NCI-H1694 treated with DMSO at 0.1 percent for 48 hours (cell line): ENCODE measurements at regions not wholly inside any gene's neighbourhood (a gene's known extent, or its start where the extent isn't known, plus 50 kb on each side); places are given as distances from the start of the nearest gene placed in this dataset.
A peak's percentile ranks its signal among the peaks of the same experiment; 100 is the strongest.
"Not testable (repeated sequence)": the region's sequence is repeated elsewhere in the genome, so short reads cannot be mapped to it uniquely, and the experiment has no call there.

ENCODE experiments used
- DNase-seq: peaks from one replicate; lab custom pipeline; 2025; lab: John Stamatoyannopoulos, UW

GRCh38 chr18:66440433-66440832 is 163.5 kb downstream of the CDH19 start:
- no peak for DNase-seq

GRCh38 chr18:66439670-66440069 is 164.2 kb downstream of the CDH19 start:
- no peak for DNase-seq

DNA sequence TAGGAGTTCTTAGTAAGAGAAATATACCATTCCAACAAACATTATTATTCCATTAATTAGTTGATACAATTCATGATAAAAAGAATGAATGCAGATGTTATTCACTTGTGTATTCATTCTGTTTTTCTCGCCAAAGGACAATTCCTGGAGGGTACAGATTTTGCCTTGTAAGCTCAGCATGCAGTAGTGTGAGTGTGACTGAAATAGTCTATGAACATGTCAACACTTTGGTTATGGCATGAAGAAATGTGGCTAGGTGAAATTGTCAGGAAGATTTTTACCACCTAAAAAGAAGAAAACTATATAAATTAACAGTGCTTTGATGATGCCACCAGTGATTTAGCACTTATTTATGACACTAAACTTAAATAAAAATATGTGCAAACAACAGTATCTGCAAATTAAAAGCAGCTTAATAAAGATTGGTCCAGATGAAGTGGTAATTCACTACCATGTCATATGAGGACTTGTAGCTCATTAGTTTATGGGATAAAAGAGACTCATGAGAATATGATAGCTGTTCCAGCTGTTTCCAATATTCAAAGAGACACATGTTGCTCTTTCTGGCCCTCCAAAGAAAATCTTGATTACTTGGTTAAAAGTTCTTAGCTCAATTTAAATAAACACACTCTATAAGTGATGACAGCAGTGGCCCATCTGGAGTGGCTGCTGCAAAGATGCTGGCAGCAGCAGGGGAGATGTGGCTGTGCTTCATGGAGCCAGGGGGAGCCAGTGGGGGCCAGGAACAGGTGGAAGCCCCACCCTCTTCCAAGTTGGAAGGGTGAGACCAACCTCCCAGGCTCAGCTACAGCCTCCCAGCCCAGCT is 165.0 kb downstream of the CDH19 start:
- DNase-seq = no peak

DNA sequence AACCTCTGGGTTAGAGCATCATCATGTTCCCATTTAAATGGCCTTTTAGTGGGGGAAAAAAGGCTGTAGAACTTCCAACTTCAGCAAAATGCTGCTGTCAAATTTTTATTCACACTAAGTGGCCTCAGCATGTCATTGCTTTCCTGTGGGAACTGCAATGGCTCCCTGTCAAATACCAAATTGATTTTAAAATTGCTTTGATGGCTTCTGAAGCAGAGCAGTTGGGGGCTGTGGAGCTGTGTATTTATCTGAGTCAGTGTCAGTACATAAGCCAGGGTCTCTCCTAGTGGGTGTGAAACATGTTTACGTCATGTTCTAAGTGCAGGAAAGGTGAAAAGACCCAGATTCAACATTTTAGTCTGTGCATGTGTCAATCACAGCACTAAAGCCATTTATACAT is 171.3 kb downstream of the CDH19 start:
- DNase-seq = no peak

DNA sequence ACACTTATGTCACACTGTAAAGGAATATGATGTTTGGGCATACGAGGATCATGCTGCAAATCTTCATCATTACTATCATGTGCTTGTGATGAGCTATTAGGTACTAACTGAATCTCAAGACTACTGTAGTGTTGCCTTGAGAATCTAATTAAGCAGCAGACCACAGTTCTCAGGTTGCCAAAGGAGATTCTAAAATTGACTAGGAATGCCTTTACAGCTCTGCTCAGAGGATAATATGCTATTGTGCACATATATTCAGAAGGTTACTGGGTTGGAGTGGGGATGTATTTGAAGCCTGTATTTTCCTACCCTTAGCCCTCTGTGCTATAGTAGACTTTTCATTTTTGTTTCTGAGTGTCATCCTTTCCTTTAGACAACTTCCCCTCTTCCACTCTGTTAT is 175.1 kb downstream of the CDH19 start:
- no peak for DNase-seq

DNA sequence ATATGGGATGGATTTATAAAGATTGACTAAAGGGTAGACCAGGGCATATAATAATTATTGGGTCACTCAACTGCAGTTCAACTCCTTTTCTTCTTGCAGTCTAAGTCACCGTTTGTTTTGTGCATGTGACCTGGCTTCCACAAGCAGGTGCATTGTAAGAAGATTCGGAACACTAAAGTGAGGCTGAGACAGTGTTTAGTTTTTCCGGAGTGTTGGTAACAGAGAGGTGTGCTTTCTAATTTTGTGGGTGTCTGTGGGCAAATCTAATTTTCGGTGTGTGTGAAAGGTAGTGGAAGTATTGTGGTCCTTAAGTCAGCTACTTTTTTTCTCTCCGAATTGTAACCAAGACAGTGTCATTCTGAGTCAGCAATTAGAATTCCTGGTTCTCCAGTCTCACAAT is 184.5 kb downstream of the CDH19 start:
- DNase-seq = no peak

GRCh38 chr18:66410692-66411091 is 193.2 kb downstream of the CDH19 start:
- DNase-seq = no peak

DNA sequence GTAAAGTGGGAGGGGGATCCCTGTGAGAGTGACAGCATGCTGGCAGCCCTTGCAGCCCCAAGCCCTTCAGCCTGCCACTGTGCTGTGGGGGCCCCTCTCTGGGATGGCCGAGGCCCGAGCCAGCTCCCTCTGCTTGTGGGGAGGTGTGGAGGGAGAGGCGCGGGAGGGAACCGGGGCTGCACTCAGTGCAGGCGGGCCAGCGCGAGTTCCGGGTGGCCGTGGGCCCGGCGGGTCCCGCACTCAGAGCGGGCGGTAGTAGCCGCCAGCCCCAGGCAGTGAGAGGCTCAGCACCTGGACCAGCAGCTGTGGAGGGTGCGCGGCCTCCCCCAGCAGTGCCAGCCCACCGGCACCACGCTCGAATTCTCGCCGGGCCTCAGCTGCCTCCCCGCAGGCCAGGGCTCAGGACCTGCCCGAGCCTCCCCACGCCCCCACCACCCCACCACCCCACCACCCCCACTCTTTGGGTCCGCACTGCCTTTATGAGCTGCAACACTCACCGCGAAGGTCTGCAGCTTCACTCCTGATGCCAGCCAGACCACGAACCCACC is 208.1 kb downstream of the CDH19 start:
- no peak for DNase-seq

DNA sequence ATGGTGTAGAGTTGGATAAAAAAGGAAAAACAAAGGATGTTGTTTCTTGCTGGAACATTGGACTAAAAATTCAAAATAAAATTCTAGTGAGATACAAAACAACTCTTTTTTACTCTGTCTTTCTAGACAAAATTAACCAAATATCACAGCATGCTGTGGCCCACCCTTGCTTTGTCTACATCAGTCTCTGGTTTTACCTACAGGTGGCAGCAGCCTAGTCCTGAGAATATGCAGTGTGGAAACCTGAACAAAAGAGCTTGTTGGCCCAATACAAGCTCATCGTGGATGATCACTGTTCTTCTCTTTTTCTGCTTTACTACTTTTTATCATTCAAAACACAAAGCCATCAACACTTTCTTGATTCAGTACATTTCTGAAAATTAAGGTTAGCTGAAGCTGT is 210.4 kb downstream of the CDH19 start:
- DNase-seq = no peak

DNA sequence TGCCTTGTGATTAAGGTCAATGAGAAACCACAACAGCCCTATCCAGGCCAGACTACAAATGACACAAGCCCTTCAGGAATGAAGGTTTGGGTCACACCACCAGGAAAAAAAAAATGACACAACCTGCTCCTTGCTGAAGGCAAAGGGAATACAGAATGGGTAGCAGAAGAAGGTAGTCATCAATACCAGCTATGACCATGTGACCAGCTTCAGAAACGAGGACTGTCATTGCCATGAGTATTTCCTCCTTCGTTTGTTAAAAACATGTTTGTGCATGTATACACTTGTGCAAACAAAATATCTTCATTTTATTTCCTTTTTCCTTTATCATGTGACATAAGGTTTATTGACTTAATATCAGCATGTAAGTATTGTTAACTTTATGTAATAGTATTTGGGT is 226.6 kb downstream of the CDH19 start:
- DNase-seq = no peak

DNA sequence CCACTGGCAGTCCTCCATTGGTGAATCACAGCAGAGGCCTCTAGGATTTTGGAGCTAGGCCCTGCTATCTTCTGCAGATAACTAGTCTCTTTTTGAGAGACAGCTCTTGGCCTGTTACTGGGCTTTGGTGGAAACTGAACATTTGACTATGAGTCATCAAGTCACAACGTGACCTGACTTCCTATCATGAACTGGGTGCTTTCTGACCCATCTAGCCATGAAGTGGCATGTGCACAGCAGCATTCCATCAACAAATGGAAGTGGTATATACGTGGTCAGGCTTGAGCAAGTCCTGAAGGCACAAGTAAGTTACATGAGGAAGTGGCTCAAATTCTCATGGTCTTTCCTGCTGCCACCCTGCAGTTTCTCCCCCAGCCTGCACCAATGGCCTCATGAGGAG is 228.5 kb downstream of the CDH19 start:
- DNase-seq = not testable (repeated sequence)

DNA sequence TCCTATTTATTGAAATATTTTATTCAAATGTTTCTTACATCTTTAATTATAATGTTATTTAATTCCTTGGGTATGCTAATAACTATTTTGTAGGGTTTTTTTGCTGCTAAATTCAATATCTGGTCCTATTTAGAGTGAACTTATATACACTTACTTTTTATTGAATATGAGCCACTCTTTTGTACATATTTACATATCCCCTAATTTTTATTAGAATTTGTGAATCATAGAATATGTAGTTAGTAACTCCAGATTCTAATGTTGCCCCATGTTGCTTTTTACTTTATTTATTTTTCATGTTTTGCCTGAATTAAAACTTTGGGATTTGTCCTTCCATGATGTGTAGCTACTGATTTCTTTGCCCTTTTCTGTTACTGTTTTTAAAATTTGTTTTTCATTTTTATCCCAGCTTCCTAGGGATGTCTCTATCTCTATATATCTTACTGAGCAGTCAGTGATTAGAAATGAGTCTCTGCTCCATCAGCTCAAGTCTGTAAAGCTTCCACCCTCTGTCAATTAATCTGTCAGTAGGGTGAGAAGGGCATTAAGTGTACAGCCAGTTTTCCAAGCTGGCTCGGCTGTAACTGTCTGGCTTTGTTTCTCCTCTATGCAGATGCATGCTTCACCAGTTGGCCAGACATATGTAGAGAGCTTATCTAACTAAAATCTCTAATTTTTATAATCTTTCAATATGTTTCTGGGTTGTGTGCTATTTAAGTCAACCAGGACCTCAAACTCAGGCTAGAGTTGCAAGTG is 256.9 kb downstream of the CDH19 start:
- DNase-seq = peak; percentile 15

GRCh38 chr18:66344227-66344626 is 259.7 kb downstream of the CDH19 start:
- no peak for DNase-seq

GRCh38 chr18:66342577-66342976 is 261.3 kb downstream of the CDH19 start:
- DNase-seq = no peak

GRCh38 chr18:66334534-66334933 is 269.4 kb downstream of the CDH19 start:
- DNase-seq = no peak

- no peak for DNase-seq
Observed at GRCh38 chr18:66329716-66330115, 274.2 kb downstream of the CDH19 start.

DNA sequence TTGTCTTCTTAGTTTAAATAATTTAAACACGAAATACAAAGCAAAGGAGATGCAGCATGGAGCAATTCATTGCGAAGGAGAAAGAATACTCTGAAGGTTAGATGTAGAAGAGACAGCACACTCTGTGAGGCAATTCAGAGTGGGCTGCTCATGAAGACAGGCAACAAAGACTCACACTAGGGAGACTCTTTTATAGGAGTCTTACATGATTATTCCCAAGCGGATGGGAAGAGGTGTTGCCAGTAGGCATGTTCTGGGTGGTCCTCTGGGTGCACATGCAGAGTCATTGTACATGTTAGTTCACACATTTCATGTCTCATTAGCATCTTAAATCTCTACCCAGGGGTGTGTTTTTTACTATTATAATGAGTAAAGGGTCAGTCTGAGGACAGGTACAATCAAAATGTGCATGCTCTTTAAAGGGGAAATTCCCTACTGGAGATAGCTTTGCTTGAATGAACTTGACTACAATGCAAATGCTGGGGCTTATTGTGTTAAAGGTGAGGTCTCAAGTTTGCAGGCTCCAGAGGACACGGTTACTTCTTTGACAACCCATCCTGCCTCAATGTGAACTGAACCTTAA is 275.5 kb downstream of the CDH19 start:
- no peak for DNase-seq

DNA sequence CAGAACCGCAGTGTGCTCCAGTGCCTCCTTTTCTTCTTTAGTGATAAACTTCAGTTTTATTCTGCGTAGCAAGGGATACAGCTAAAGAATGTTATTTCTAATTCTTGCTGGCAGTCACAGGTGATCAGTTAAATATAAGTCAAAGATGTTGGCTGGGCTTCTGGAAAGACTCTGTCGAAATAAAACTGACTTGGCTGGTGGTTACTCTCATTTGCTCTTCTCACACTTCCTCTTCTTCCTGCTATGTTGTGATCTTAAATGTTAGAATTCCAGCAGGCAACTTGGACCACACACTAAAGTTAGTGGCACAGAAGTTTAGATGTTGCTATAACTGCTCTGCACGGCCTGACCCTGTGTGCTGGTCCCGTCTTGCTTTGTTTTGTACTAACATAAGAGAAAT is 278.6 kb downstream of the CDH19 start:
- DNase-seq = no peak

DNA sequence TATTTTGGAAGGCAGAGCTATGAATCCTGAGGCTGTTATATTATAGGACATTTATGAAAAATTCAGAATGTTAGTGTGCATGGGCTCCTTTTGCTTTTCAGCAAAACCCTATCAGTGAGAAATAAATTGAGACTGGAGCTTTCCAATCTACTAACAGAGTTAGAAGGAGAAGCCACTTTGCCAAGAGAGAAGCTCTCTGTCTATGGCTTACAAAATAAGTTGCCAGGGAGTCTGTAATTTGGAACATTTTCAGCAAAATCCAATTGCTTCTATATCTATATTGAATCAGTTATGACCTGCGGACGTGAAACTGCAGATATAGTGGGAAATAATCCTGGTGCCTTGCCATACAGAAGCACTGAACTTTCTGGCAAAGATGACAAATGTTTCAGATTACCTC is 279.3 kb downstream of the CDH19 start:
- DNase-seq = no peak

DNA sequence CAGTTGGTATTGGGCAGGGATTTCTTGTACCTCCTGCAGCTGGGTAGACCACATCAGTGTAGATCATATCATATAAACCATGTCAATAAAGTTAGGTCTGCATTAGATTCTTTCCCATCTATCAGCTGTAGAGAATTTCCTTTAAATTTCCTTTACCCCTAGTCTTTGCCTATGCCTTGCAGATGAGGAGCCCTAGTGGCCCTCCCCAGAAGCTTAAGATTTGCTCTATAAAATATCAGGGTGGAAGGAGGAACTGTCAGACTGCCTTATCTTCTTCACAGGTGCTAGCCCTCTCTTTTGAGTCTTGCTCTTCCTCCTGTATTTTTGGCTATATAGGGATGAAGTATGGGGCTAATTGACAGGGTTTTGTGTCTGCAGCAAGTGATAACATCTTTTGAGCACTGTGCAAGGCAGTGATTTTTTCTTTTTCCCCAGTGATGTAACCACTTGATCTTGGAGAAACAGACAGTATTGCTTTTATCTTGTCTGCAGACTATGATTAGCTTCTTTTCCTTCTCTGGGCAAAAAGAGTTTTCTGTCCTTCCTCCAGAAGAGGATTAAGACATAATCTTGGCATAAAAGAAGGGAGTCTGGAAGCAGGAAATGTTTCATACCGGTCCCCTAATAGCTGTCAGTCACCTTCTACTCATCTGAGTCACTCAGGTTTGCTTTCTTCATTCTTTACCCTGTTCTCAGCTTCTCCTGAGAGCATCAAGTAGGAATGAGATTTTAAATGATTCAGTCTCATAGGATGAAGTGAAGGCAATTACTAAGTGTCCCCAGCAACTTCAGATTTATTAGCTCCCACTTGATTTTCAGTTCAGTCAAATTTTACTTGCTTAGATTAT is 286.4 kb downstream of the CDH19 start:
- no peak for DNase-seq

DNA sequence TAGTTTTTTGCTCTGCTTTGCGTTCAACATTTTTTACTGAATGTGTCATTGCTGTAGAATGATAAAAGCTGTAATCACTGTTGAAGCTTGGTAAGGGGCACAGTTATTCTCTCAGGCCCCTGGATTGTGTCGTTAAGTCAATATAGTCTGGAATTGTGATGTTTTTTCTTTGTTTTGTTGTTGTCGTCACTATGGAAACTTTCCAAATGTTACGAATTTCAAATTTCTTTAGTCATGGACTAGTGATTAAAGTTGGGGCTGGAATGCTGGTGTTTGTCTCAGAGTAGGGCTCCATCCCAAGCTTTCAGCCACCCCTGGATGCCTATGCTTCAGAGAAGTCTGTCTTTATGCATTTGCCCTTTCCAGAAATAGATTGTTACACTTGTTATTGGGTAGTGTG is 287.2 kb downstream of the CDH19 start:
- DNase-seq = no peak

DNA sequence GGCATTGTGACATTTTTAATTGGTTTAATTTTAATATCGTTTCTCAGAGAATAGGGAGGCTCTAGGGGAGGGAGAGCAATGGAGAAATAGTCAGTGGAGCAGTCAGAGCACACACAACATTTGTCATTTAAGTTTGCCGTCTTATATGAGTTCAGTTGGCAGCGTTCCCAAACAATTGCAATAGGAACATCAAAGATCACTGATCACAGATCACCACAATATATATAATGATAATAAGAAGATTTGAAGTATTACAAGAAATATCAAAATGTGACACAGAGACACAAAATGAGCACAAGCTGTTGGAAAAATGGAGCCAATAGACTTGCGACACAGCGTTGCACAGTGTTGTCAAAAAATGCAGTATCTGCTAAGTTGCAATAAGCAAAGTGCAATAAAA is 303.7 kb downstream of the CDH19 start:
- no peak for DNase-seq
